ENCODE measurements at regions not wholly inside any gene's neighbourhood (a gene's known extent, or its start where the extent isn't known, plus 50 kb on each side); places are given as distances from the start of the nearest gene placed in this dataset.

- no peak for TF ChIP-seq EZH2phosphoT487 (IDR thresholded peaks at IDR 0.05; ENCODE audit: low read depth)
- TF ChIP-seq, protein P1, sequence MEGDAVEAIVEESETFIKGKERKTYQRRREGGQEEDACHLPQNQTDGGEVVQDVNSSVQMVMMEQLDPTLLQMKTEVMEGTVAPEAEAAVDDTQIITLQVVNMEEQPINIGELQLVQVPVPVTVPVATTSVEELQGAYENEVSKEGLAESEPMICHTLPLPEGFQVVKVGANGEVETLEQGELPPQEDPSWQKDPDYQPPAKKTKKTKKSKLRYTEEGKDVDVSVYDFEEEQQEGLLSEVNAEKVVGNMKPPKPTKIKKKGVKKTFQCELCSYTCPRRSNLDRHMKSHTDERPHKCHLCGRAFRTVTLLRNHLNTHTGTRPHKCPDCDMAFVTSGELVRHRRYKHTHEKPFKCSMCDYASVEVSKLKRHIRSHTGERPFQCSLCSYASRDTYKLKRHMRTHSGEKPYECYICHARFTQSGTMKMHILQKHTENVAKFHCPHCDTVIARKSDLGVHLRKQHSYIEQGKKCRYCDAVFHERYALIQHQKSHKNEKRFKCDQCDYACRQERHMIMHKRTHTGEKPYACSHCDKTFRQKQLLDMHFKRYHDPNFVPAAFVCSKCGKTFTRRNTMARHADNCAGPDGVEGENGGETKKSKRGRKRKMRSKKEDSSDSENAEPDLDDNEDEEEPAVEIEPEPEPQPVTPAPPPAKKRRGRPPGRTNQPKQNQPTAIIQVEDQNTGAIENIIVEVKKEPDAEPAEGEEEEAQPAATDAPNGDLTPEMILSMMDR (IDR thresholded peaks at IDR 0.05; ENCODE audit: low read depth, low read length), result no peak
- Histone ChIP-seq H3K4me1 (ENCODE audit: low read length) (peaks cover 13% of the 10 kb centered on the region), H3K9me3 (ENCODE audit: insufficient read depth, low read length) (no peaks in the 10 kb centered on the region), H3K36me3 (replicated peaks; ENCODE audit: low read depth, low read length) (no peaks in the 10 kb centered on the region), H3K27me3 (ENCODE audit: low read depth, low read length) (no peaks in the 10 kb centered on the region), H2AFZ (ENCODE audit: low read depth, low read length) (no peak overlapping the region), H3K9ac (ENCODE audit: low read length) (no peak overlapping the region), H3K79me2 (ENCODE audit: low read length) (no peaks in the 10 kb centered on the region), H4K20me1 (ENCODE audit: insufficient read depth, low read length) (no peaks in the 10 kb centered on the region), H3K4me3 (ENCODE audit: low read length) (no peak overlapping the region), H3K27ac (ENCODE audit: low read length) (no peak overlapping the region), H3K4me2 (ENCODE audit: low read length) (no peak overlapping the region)
Observed at GRCh38 chr13:106377341-106377740, 158.1 kb downstream of the EFNB2 start.

GRCh38 chr13:106376401-106377112 is 158.9 kb downstream of the EFNB2 start:
- Histone ChIP-seq H3K4me3 (ENCODE audit: low read length) (no peak overlapping the region), H4K20me1 (ENCODE audit: insufficient read depth, low read length) (no peaks in the 10 kb centered on the region), H3K4me2 (ENCODE audit: low read length) (no peak overlapping the region)

DNA sequence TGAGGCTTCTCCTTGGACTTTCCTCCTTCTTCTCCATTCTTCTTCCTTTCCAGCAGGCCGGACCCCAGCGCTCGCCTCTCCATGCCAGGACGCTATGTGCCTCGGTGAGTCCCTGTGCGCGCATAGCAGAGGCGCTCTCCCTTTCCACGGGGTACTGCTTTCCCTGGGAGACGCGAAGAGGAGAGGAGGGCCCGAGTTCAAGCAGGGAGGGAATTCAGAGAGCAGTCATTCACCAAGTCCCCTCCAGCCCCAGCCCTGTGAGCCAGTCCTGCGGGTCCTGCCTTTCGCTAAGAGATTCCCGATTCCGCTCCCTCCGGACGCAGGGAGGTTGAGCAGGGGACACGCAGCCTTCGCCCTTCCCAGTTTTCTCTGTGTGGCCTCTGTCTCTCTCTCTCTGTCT is 160.4 kb downstream of the EFNB2 start:
- Histone ChIP-seq H3K4me2 (ENCODE audit: low read length) (no peak overlapping the region), H3K27ac (ENCODE audit: low read length) (no peak overlapping the region), H3K9ac (ENCODE audit: low read length) (no peak overlapping the region), H3K27me3 (ENCODE audit: low read depth, low read length) (no peaks in the 10 kb centered on the region), H3K4me3 (ENCODE audit: low read length) (no peak overlapping the region), H3K36me3 (replicated peaks; ENCODE audit: low read depth, low read length) (no peaks in the 10 kb centered on the region), H3K4me1 (ENCODE audit: low read length) (peaks cover 13% of the 10 kb centered on the region), H4K20me1 (ENCODE audit: insufficient read depth, low read length) (no peaks in the 10 kb centered on the region), H2AFZ (ENCODE audit: low read depth, low read length) (no peak overlapping the region), H3K79me2 (ENCODE audit: low read length) (no peaks in the 10 kb centered on the region), H3K9me3 (ENCODE audit: insufficient read depth, low read length) (no peaks in the 10 kb centered on the region)
- no peak for TF ChIP-seq EZH2phosphoT487 (IDR thresholded peaks at IDR 0.05; ENCODE audit: low read depth)
- TF ChIP-seq, protein P1 (IDR thresholded peaks at IDR 0.05; ENCODE audit: low read depth, low read length), result no peak

More at GRCh38 chr13:106376401-106377112, 158.9 kb downstream of the EFNB2 start:
- Histone ChIP-seq H3K79me2 (ENCODE audit: low read length) (no peaks in the 10 kb centered on the region), H3K4me1 (ENCODE audit: low read length) (peaks cover 13% of the 10 kb centered on the region), H3K9me3 (ENCODE audit: insufficient read depth, low read length) (no peaks in the 10 kb centered on the region), H3K27ac (ENCODE audit: low read length) (no peak overlapping the region), H3K36me3 (replicated peaks; ENCODE audit: low read depth, low read length) (no peaks in the 10 kb centered on the region), H3K9ac (ENCODE audit: low read length) (no peak overlapping the region), H3K27me3 (ENCODE audit: low read depth, low read length) (no peaks in the 10 kb centered on the region), H2AFZ (ENCODE audit: low read depth, low read length) (no peak overlapping the region)
- TF ChIP-seq, protein P1 (IDR thresholded peaks at IDR 0.05; ENCODE audit: low read depth, low read length), result no peak
- TF ChIP-seq EZH2phosphoT487 (IDR thresholded peaks at IDR 0.05; ENCODE audit: low read depth), result no peak

GRCh38 chr13:106374631-106375030 is 160.8 kb downstream of the EFNB2 start:
- H3K9ac ChIP-seq (ENCODE audit: low read length), result no peak overlapping the region
- no peak overlapping the region for H3K4me2 ChIP-seq (ENCODE audit: low read length)
- H3K36me3 ChIP-seq (replicated peaks; ENCODE audit: low read depth, low read length), result no peaks in the 10 kb centered on the region
- H3K79me2 ChIP-seq (ENCODE audit: low read length), result no peaks in the 10 kb centered on the region
- no peak overlapping the region for H2AFZ ChIP-seq (ENCODE audit: low read depth, low read length)
- no peak overlapping the region for H3K27ac ChIP-seq (ENCODE audit: low read length)
- no peak for TF ChIP-seq EZH2phosphoT487 (IDR thresholded peaks at IDR 0.05; ENCODE audit: low read depth)
- TF ChIP-seq, protein P1 (IDR thresholded peaks at IDR 0.05; ENCODE audit: low read depth, low read length), result no peak
- peaks cover 13% of the 10 kb centered on the region for H3K4me1 ChIP-seq (ENCODE audit: low read length)
- no peak overlapping the region for H3K4me3 ChIP-seq (ENCODE audit: low read length)
- no peaks in the 10 kb centered on the region for H3K9me3 ChIP-seq (ENCODE audit: insufficient read depth, low read length)
- no peaks in the 10 kb centered on the region for H3K27me3 ChIP-seq (ENCODE audit: low read depth, low read length)
- no peaks in the 10 kb centered on the region for H4K20me1 ChIP-seq (ENCODE audit: insufficient read depth, low read length)

Measured in OCI-LY3 (cell line).